Panc1 (cell line): ENCODE measurements at regions not wholly inside any gene's neighbourhood (a gene's known extent, or its start where the extent isn't known, plus 50 kb on each side); places are given as distances from the start of the nearest gene placed in this dataset.

ENCODE experiments used
- ATAC-seq: fragments of 200-7000 bp; cut with Tn5 transposase; 2 replicates; pipeline ENCODE4 v1.9.1; 2020; ENCODE audit warnings: mild to moderate bottlenecking, moderate library complexity
- BruUV-seq: library from RNA; stranded (reverse); fragments of 400-500 nt; replicated peaks from 2 replicates; lab custom pipeline; 2021; lab: Mats Ljungman, UMichigan
- CTCF ChIA-PET: fragments of 300-600 bp; sonication (Branson Sonifier 250); formaldehyde crosslinking; loops from one replicate; lab custom pipeline; 2022; ENCODE audit warnings: antibody characterized with exemption; lab: Charles Lee
- POLR2A ChIA-PET: fragments of 300-600 bp; sonication (Branson Sonifier 250); formaldehyde crosslinking; loops from one replicate; lab custom pipeline; 2022; ENCODE audit warnings: antibody characterized with exemption; lab: Charles Lee
- DNase-seq: peaks from one replicate; pipeline ENCODE4 v3.0.0-alpha.2; 2010; ENCODE audit warnings: low read depth, low spot score
- H3K27ac ChIP-seq: 2 replicates; pipeline ENCODE4 v1.5.1; 2011; ENCODE audit warnings: mild to moderate bottlenecking, low read length, inconsistent platforms
- H3K27me3 ChIP-seq: fragments of 200-500 bp; sonication (Bioruptor generic); 2 replicates; pipeline ENCODE4 v1.6.0; 2014; ENCODE audit warnings: low read length, inconsistent platforms; ENCODE audit not compliant: control insufficient read depth, insufficient read depth
- H3K36me3 ChIP-seq: fragments of 200-500 bp; sonication (Bioruptor generic); 2 replicates; pipeline ENCODE4 v1.5.1; 2014; ENCODE audit warnings: inconsistent platforms, mild to moderate bottlenecking, low read length, moderate library complexity; ENCODE audit not compliant: control insufficient read depth, insufficient read depth
- H3K4me1 ChIP-seq: 2 replicates; pipeline ENCODE4 v1.5.1; 2011; ENCODE audit warnings: inconsistent platforms, mild to moderate bottlenecking, low read length, moderate library complexity; ENCODE audit not compliant: control insufficient read depth, insufficient read depth
- H3K4me3 ChIP-seq, 2 experiments: 2 replicates each; pipeline ENCODE4 v1.5.1; 2011 to 2012; ENCODE audit warnings: low read depth in 2 of 2, low read length in 2 of 2, mild to moderate bottlenecking in 2 of 2, inconsistent platforms in 1 of 2, moderate library complexity in 1 of 2
- H3K9me3 ChIP-seq: fragments of 200-500 bp; sonication (Bioruptor generic); 2 replicates; pipeline ENCODE4 v1.5.1; 2014; ENCODE audit warnings: low read depth, mild to moderate bottlenecking, inconsistent platforms, low read length, moderate library complexity; ENCODE audit not compliant: control insufficient read depth, insufficient read depth
- CTCF ChIP-seq: fragments of 450-650 bp; IDR thresholded peaks from 2 replicates; pipeline ENCODE4 v1.5.1; 2017; ENCODE audit warnings: mild to moderate bottlenecking
- POLR2AphosphoS5 ChIP-seq: IDR thresholded peaks from 2 replicates; pipeline ENCODE4 v1.6.1; 2012; ENCODE audit warnings: mild to moderate bottlenecking, low read depth, low read length, moderate library complexity
- REST ChIP-seq, 2 experiments: IDR thresholded peaks; 2 replicates each; pipeline ENCODE4 v1.6.1; 2011 to 2012; ENCODE audit warnings: low read depth in 2 of 2, control low read depth in 1 of 2, low read length in 1 of 2, mild to moderate bottlenecking in 1 of 2, moderate library complexity in 1 of 2; ENCODE audit not compliant: insufficient read depth in 1 of 2
- TCF7L2 ChIP-seq: IDR thresholded peaks from 2 replicates; pipeline ENCODE4 v1.6.1; 2011; ENCODE audit warnings: mild to moderate bottlenecking, low read depth, low read length, inconsistent platforms
- in situ Hi-C: cut with HindIII; loops from 2 replicates; pipeline ENCODE4 v1.10.0; 2016; ENCODE audit warnings: low sequenced_read_pairs, low pct_unique_long_range_greater_than_20kb
- intact Hi-C: fragments of 100-400 bp; cut with micrococcal nuclease; formaldehyde crosslinking; loops from one replicate; pipeline ENCODE4 v1.10.0; 2022; ENCODE audit not compliant: unreplicated experiment

- Histone ChIP-seq H3K27me3 (no peaks in the 10 kb centered on the region), H3K36me3 (no peaks in the 10 kb centered on the region), H3K4me1 (no peaks in the 10 kb centered on the region), H3K4me3 (no peak overlapping the region), H3K9me3 (no peaks in the 10 kb centered on the region), H3K27ac (no peak overlapping the region)
- ChIA-PET POLR2A (no interaction called here), CTCF (no interaction called here)
- in situ Hi-C loops (no loop called here), intact Hi-C loops (no loop called here)
- TF ChIP-seq TCF7L2 (no peak), POLR2AphosphoS5 (no peak), REST (IDR thresholded peaks at IDR 0.05; ENCODE audit: insufficient read depth in 1 of 2, low read depth in 2 of 2, low read length in 1 of 2) (no peak), CTCF (no peak)
- no TSS peak for BruUV-seq
- no peak for ATAC-seq
- no peak for DNase-seq
These were observed 97.3 kb downstream of the SALL1 start for GRCh38 chr16:51053775-51054174.

- TF ChIP-seq CTCF = no peak
- no peak for TF ChIP-seq TCF7L2
- no peak for TF ChIP-seq POLR2AphosphoS5
- TF ChIP-seq REST (IDR thresholded peaks at IDR 0.05; ENCODE audit: insufficient read depth in 1 of 2, low read depth in 2 of 2, low read length in 1 of 2) = no peak
- ChIA-PET POLR2A (no interaction called here), CTCF (no interaction called here)
- Histone ChIP-seq H3K9me3 (no peaks in the 10 kb centered on the region), H3K36me3 (no peaks in the 10 kb centered on the region), H3K4me1 (no peaks in the 10 kb centered on the region), H3K27me3 (no peaks in the 10 kb centered on the region), H3K4me3 (no peak overlapping the region), H3K27ac (no peak overlapping the region)
- in situ Hi-C loops (no loop called here), intact Hi-C loops (no loop called here)
- BruUV-seq = no TSS peak
- no peak for ATAC-seq
- DNase-seq = no peak
These were observed 99.4 kb downstream of the SALL1 start for GRCh38 chr16:51051671-51052070.
